Neuronal stem cell (in vitro differentiated cells): ENCODE measurements at regions not wholly inside any gene's neighbourhood (a gene's known extent, or its start where the extent isn't known, plus 50 kb on each side); places are given as distances from the start of the nearest gene placed in this dataset.
A peak's percentile ranks its signal among the peaks of the same experiment; 100 is the strongest.

Experiments
- DNase-seq: peaks from one replicate; pipeline ENCODE4 v3.0.0-alpha.2; 2013; ENCODE audit warnings: low spot score
- H2AFZ ChIP-seq: one replicate; pipeline ENCODE4 v1.6.1; 2013; ENCODE audit warnings: mild to moderate bottlenecking, low read length, inconsistent platforms
- H2AK5ac ChIP-seq: 2 replicates; pipeline ENCODE4 v1.6.1; 2013; ENCODE audit warnings: low read depth, mild to moderate bottlenecking, inconsistent platforms, low read length, moderate library complexity, mixed read lengths
- H2BK120ac ChIP-seq: 2 replicates; pipeline ENCODE4 v1.6.1; 2013; ENCODE audit warnings: low read depth, mild to moderate bottlenecking, inconsistent platforms, low read length, moderate library complexity, mixed read lengths
- H2BK12ac ChIP-seq: one replicate; pipeline ENCODE4 v1.6.1; 2013; ENCODE audit warnings: low read length, inconsistent platforms
- H2BK15ac ChIP-seq: 2 replicates; pipeline ENCODE4 v1.6.1; 2013; ENCODE audit warnings: mild to moderate bottlenecking, low read length, inconsistent platforms, mixed read lengths
- H2BK5ac ChIP-seq: one replicate; pipeline ENCODE4 v1.6.1; 2013; ENCODE audit warnings: inconsistent platforms, mild to moderate bottlenecking, low read length, moderate library complexity
- H3K14ac ChIP-seq: one replicate; pipeline ENCODE4 v1.6.1; 2013; ENCODE audit warnings: low read length, inconsistent platforms
- H3K18ac ChIP-seq: 2 replicates; pipeline ENCODE4 v1.6.1; 2013; ENCODE audit warnings: low read length, inconsistent platforms
- H3K23ac ChIP-seq: 2 replicates; pipeline ENCODE4 v1.6.1; 2013; ENCODE audit warnings: low read depth, mild to moderate bottlenecking, mixed read lengths, low read length, inconsistent platforms; ENCODE audit not compliant: poor library complexity
- H3K27ac ChIP-seq: replicated peaks from 3 replicates; pipeline ENCODE4 v1.5.1; 2013; ENCODE audit warnings: low read length, inconsistent platforms
- H3K27me3 ChIP-seq, 3 experiments: 2 replicates each; pipeline ENCODE4 v1.6.1; 2013; ENCODE audit warnings: low read length in 3 of 3, mild to moderate bottlenecking in 2 of 3, inconsistent platforms in 1 of 3, low read depth in 1 of 3, mixed read lengths in 1 of 3, moderate library complexity in 1 of 3; ENCODE audit not compliant: control insufficient read depth in 3 of 3, insufficient read depth in 3 of 3
- H3K36me3 ChIP-seq, 2 donors: replicated peaks in 1 of 2; 2 replicates each; pipeline ENCODE4 v1.6.1; 2013; ENCODE audit warnings: low read length in 2 of 2; ENCODE audit not compliant: control insufficient read depth in 2 of 2, insufficient read depth in 2 of 2
- H3K4ac ChIP-seq: 2 replicates; pipeline ENCODE4 v1.6.1; 2013; ENCODE audit warnings: inconsistent platforms, mild to moderate bottlenecking, low read length, moderate library complexity
- H3K4me1 ChIP-seq, 2 donors: 1 replicate in 1 of 2; 2 replicates in 1 of 2; pipeline ENCODE4 v1.6.1; 2013; ENCODE audit warnings: low read length in 2 of 2, low read depth in 1 of 2; ENCODE audit not compliant: control insufficient read depth in 2 of 2, insufficient read depth in 1 of 2
- H3K4me2 ChIP-seq: one replicate; pipeline ENCODE4 v1.6.1; 2013; ENCODE audit warnings: mild to moderate bottlenecking, low read length, inconsistent platforms; ENCODE audit not compliant: insufficient read depth, poor library complexity, severe bottlenecking
- H3K4me3 ChIP-seq, 2 donors: 2 replicates each; pipeline ENCODE4 v1.5.1; 2013; ENCODE audit warnings: low read length in 2 of 2, mild to moderate bottlenecking in 2 of 2, inconsistent platforms in 1 of 2, moderate library complexity in 1 of 2
- H3K79me1 ChIP-seq: one replicate; pipeline ENCODE4 v1.6.1; 2013; ENCODE audit warnings: low read depth, mild to moderate bottlenecking, inconsistent platforms, low read length, moderate library complexity
- H3K9ac ChIP-seq: one replicate; pipeline ENCODE4 v1.6.1; 2013; ENCODE audit warnings: mild to moderate bottlenecking, low read depth, low read length, inconsistent platforms; ENCODE audit not compliant: poor library complexity
- H3K9me3 ChIP-seq, 2 donors: replicated peaks in 1 of 2; 2 replicates each; pipeline versions ENCODE3 to v1.6.1; 2013; ENCODE audit warnings: low read length in 2 of 2, mild to moderate bottlenecking in 2 of 2, inconsistent platforms in 1 of 2, low read depth in 1 of 2, mixed read lengths in 1 of 2, moderate library complexity in 1 of 2; ENCODE audit not compliant: control insufficient read depth in 2 of 2, insufficient read depth in 1 of 2
- H4K8ac ChIP-seq: one replicate; pipeline ENCODE4 v1.6.1; 2013; ENCODE audit warnings: low read depth, mild to moderate bottlenecking, inconsistent platforms, low read length, moderate library complexity
- H4K91ac ChIP-seq: one replicate; pipeline ENCODE4 v1.6.1; 2013; ENCODE audit warnings: low read length, low read depth, mild to moderate bottlenecking, inconsistent platforms; ENCODE audit not compliant: poor library complexity
- WGBS, 2 donors: extraction: QIAGEN DNeasy Blood & Tissue Kit; methylation state at CpG; one replicate each; pipeline ENCODE4 v1.1.7; 2013; ENCODE audit warnings: missing lambda C conversion rate in 2 of 2, mixed read lengths in 1 of 2; ENCODE audit not compliant: insufficient read length in 2 of 2, insufficient replicate concordance in 1 of 2; ENCODE audit errors: extremely low coverage in 2 of 2; 5-methylcytosine and 5-hydroxymethylcytosine counted together

- H3K18ac ChIP-seq: no peak overlapping the region
- H3K79me1 ChIP-seq: no peaks in the 10 kb centered on the region
- no peaks in the 10 kb centered on the region for H3K9me3 ChIP-seq
These were observed 74.4 kb upstream of the CNTLN start for GRCh38 chr9:17060450-17060849.

GRCh38 chr9:17059465-17059864, 75.4 kb upstream of the CNTLN start:
- H3K4me3 ChIP-seq: no peak overlapping the region
- no peak overlapping the region for H3K4me2 ChIP-seq
- H3K18ac ChIP-seq: no peak overlapping the region
- H3K79me1 ChIP-seq: no peaks in the 10 kb centered on the region
- no peak overlapping the region for H2AFZ ChIP-seq
- no peak overlapping the region for H2BK5ac ChIP-seq
- no peak overlapping the region for H3K9ac ChIP-seq
- no peaks in the 10 kb centered on the region for H3K36me3 ChIP-seq
- no peak overlapping the region for H2BK15ac ChIP-seq
- H2BK120ac ChIP-seq: no peak overlapping the region
- no peak overlapping the region for H4K8ac ChIP-seq
- H4K91ac ChIP-seq: no peak overlapping the region
- no peaks in the 10 kb centered on the region for H3K27me3 ChIP-seq
- WGBS, 2 donors: no CpG with 5 or more reads among the region's 1 CpG
- no peak overlapping the region for H3K14ac ChIP-seq
- H2BK12ac ChIP-seq: no peak overlapping the region
- no peaks in the 10 kb centered on the region for H3K9me3 ChIP-seq
- no peak for DNase-seq
- no peak overlapping the region for H2AK5ac ChIP-seq
- no peak overlapping the region for H3K27ac ChIP-seq
- H3K4ac ChIP-seq: no peak overlapping the region
- no peaks in the 10 kb centered on the region for H3K4me1 ChIP-seq
- no peak overlapping the region for H3K23ac ChIP-seq

More at GRCh38 chr9:17060450-17060849, 74.4 kb upstream of the CNTLN start:
- no peak overlapping the region for H4K91ac ChIP-seq
- H3K14ac ChIP-seq: no peak overlapping the region
- H2BK5ac ChIP-seq: no peak overlapping the region
- no peak overlapping the region for H2AK5ac ChIP-seq
- no peak for DNase-seq
- no peak overlapping the region for H4K8ac ChIP-seq
- H3K4me1 ChIP-seq: no peaks in the 10 kb centered on the region
- H3K36me3 ChIP-seq: no peaks in the 10 kb centered on the region
- H3K4me3 ChIP-seq: no peak overlapping the region
- H3K4me2 ChIP-seq: no peak overlapping the region
- no peak overlapping the region for H3K23ac ChIP-seq
- H3K9ac ChIP-seq: no peak overlapping the region
- no peak overlapping the region for H2BK120ac ChIP-seq
- no peak overlapping the region for H2BK15ac ChIP-seq
- H3K27me3 ChIP-seq: no peaks in the 10 kb centered on the region
- H2AFZ ChIP-seq: no peak overlapping the region
- H3K4ac ChIP-seq: no peak overlapping the region
- H3K27ac ChIP-seq: no peak overlapping the region
- no peak overlapping the region for H2BK12ac ChIP-seq

- Histone ChIP-seq H3K23ac (no peak overlapping the region), H3K27ac (no peak overlapping the region), H3K14ac (no peak overlapping the region), H3K4me2 (no peak overlapping the region), H4K91ac (no peak overlapping the region), H2BK5ac (no peak overlapping the region), H3K27me3 (no peaks in the 10 kb centered on the region), H2AFZ (no peak overlapping the region), H3K79me1 (no peaks in the 10 kb centered on the region), H4K8ac (no peak overlapping the region), H3K4ac (no peak overlapping the region), H2BK120ac (no peak overlapping the region), H2BK12ac (no peak overlapping the region), H3K9me3 (no peaks in the 10 kb centered on the region), H3K36me3 (no peaks in the 10 kb centered on the region), H2BK15ac (no peak overlapping the region), H3K4me3 (no peak overlapping the region), H3K9ac (no peak overlapping the region), H3K18ac (no peak overlapping the region), H3K4me1 (peaks cover 0 to 2% of the 10 kb centered on the region in 2 donors), H2AK5ac (no peak overlapping the region)
- DNase-seq: no peak
- WGBS, 2 donors: no CpG with 5 or more reads among the region's 3 CpGs
These were observed 77.1 kb upstream of the CNTLN start for GRCh38 chr9:17057729-17058128.

GRCh38 chr9:17052626-17053025, 82.2 kb upstream of the CNTLN start:
- Histone ChIP-seq H4K91ac (no peak overlapping the region), H3K4me3 (no peak overlapping the region), H2BK5ac (no peak overlapping the region), H3K27me3 (no peaks in the 10 kb centered on the region), H3K18ac (no peak overlapping the region), H3K27ac (no peak overlapping the region), H2AK5ac (no peak overlapping the region), H3K14ac (no peak overlapping the region), H2BK120ac (no peak overlapping the region), H3K23ac (no peak overlapping the region), H2BK12ac (no peak overlapping the region), H3K79me1 (no peaks in the 10 kb centered on the region), H3K36me3 (no peaks in the 10 kb centered on the region), H3K4ac (no peak overlapping the region), H2BK15ac (no peak overlapping the region), H3K4me1 (peaks cover 0 to 2% of the 10 kb centered on the region in 2 donors), H3K9ac (no peak overlapping the region), H2AFZ (no peak overlapping the region), H4K8ac (no peak overlapping the region), H3K9me3 (no peaks in the 10 kb centered on the region), H3K4me2 (no peak overlapping the region)
- DNase-seq: peak; percentile 40
